ENCODE measurements at regions not wholly inside any gene's neighbourhood (a gene's known extent, or its start where the extent isn't known, plus 50 kb on each side); places are given as distances from the start of the nearest gene placed in this dataset.
"Not testable (repeated sequence)": the region's sequence is repeated elsewhere in the genome, so short reads cannot be mapped to it uniquely, and the experiment has no call there.

- DNase-seq, result no peak
Measured at GRCh38 chr5:98206566-98206965, 566.9 kb upstream of the RGMB start.

GRCh38 chr5:98209418-98209817, 564.0 kb upstream of the RGMB start:
- no peak for DNase-seq

DNA sequence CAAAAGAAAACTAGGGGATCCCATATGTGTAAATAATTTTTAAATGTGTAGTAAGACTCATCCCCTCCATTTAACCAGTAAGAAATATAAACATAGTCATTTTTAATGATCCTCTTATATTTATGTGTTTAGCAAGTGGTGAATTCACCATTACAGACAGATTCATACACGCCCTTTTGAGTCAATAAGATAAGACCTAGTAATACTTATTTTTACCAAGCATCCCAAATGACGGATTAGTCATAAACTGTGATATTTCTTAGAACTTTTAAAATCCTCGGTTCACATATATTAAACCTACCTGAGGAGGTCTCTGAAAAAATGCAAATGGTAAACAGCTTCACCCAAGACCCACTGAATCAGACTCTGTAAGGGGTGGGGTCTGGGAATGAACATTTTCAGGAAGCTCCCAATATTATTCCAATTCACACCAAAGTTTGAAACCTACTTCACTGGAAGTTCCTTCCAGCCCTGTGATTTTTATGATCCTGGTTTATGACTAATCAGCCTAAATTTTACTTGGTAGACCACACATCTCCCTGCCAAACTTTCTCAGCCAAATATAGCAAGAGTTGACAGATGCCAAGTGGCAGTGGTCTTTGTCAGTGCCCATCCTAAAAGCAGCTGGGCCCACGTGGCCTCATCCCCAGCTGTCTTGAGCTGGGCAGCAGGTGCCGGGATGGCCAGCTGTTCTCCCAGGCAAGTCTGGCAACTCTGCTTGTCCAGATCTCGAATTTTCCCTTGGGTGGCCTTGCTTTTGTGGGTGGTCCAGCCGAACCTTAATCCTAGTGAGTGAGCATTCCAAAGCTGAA, 559.0 kb upstream of the RGMB start:
- no peak for DNase-seq

GRCh38 chr5:98217138-98217537, 556.3 kb upstream of the RGMB start:
- no peak for DNase-seq

DNA sequence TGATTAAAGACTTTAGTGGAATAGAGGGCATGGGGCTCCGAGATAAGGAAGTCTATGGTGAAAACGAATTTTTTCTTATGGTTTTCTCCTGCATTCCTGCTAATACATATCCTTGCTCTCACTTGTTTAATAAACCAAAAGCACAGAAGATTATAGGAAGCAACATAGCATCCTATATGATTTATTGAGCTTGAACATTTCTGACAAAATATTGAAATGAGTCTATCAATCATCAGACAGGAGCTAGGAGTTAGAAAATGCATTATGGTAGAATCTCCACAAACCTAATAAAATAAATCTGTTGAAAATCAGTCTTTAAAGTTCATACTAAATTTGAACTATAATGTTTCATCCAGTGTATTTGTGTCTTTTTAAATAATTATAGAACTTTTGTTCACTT, 554.6 kb upstream of the RGMB start:
- no peak for DNase-seq

- DNase-seq, result no peak
Measured at GRCh38 chr5:98227489-98227888, 546.0 kb upstream of the RGMB start.

DNA sequence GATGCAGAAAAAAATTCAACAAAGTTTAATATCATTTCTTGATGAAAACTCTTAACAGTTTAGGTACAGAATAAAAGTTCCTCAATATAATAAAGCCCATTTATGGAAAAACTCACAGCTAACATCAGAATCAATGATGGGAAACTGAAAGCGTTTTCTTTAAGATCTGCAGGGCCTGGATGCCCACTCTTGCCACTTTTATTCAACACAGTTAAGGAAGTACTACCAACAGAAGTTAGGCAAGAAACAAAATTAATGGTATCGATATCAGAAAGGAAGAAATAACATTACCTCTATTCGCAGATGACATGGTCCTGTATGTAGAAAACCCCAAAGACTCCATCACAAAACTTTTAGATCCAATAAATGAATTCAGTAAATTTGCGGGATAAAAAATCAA, 542.4 kb upstream of the RGMB start:
- no peak for DNase-seq

GRCh38 chr5:98237794-98238193, 535.7 kb upstream of the RGMB start:
- not testable (repeated sequence) for DNase-seq

GRCh38 chr5:98243972-98244371, 529.5 kb upstream of the RGMB start:
- no peak for DNase-seq

DNA sequence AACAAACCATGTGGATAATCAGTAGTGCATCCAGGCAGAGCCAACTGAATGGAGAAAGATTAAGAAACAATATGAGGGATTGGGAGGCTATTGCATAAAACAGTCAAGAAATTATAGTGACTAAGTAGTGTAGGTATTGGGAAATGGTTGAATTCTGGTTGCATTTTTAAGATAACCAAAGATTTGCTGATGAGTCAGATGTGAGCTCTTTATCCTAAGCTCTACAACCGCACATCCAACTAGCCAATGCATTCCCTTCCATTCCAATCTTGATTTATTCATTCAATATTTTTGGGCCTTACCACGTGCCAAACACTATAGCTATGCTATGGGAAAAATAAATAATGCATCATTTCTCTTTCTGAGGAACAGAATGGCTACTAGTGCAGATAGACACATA, 524.5 kb upstream of the RGMB start:
- no peak for DNase-seq

GRCh38 chr5:98258939-98259338, 514.5 kb upstream of the RGMB start:
- no peak for DNase-seq

DNA sequence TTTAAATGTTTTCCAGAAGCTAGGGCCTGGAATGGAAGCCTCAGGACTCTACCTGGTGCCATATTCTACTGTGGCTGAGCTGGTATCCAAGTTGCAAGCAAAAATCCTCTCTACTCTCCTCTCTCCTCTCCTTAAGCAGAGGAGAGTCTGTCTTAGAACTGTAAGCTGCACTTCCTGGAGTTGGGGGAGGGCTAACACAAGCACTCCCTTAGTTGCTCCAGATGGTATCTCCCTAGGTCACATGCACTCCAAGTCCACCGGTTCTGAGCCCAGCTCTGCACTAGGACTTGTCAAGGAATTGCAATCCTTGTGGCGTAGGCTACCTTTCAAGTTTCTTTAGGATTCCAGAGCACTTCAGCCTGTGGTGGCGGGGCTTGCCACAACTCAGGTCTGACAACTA, 513.9 kb upstream of the RGMB start:
- DNase-seq, result no peak

DNA sequence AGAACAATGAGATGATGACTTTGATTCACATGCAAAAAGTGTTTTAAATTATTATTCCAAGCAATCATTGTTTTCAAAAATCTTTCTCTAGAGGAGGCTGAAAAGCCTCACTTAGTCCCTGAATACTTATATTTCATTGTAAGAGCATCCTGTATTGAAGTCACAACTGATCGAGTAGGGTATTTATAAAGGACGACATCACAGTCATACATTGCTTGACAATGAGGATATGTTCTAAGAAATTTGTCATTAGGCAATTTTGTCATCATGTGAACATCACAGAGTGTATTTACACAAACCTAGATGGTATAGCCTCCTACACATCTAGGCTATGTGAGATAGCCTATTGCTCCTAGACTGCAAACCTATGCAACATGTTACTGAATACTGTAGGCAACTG, 510.4 kb upstream of the RGMB start:
- DNase-seq, result no peak

- DNase-seq, result no peak
Measured at GRCh38 chr5:98268162-98268860, 505.2 kb upstream of the RGMB start.

DNA sequence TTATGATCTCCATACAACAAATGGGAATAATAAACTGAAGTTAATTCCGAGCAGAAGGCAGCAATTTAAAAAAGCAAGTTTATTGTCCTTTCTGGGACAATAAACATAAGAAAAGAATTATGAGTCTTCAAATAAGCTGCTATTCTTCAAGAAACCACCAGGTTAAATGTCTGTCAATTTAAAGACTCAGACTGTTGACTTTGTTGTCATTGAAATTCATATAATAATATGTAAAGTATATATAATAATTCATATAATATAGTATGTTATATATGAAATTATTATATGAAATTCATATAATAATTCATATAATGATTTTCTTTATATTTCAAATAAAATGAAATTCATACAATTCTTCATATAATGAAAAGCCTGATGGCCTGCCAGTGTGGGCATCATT, 497.5 kb upstream of the RGMB start:
- no peak for DNase-seq

GRCh38 chr5:98282521-98282920, 490.9 kb upstream of the RGMB start:
- no peak for DNase-seq

DNA sequence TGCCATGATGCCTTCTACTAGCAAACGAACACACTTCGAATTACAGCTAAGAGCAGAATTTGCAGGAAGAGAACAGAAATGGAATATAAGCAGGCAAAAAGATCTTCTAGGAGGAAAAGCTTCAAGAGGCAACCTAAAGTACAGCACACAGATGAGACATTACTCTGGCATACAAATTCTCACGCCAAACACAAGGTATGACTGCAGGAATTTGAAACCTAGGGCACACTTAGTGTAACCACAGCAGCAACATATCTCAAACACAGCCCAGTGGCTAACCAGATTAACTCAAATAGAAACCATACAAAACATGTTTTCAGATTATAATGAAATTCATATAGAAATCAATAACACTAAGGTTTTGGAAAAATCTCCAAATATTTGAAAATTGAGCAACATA, 481.0 kb upstream of the RGMB start:
- no peak for DNase-seq

DNA sequence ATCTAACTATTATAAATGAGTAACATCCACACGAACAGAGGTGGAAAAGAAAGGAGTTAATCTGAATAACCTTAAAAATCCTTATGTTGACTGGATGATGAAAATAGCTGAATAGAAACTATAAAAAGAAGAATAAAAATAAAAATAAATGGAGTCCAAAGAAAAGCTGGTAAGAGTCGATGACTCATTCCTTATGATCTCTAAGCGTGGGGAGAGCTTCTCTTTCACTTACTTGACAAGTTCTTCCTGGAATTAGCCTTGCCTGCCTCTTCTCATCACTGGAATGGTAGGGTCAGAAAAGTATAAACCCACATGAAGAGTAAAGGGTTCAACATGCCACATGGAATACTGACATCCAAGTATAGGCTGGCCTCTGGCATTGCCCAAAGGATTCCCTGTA, 477.0 kb upstream of the RGMB start:
- no peak for DNase-seq

DNA sequence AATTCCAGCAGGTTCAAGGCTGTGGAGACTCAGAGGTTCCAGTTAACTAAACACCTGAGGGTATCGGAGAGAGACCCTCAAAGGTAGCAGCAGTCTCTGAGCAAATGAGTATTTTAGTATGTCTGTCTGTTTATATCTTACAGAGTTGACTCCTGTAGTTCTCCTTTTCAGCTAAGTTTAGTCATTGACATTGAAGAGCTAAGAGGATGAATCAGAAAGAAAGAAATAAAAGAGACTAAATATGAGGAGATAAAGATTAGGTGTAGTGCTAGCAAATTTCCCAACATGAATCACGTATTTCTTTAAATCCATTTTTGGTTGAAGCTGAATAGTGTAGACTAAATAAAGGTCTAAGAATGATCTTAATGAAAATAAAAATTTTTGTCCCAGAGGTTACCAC, 474.0 kb upstream of the RGMB start:
- no peak for DNase-seq

DNA sequence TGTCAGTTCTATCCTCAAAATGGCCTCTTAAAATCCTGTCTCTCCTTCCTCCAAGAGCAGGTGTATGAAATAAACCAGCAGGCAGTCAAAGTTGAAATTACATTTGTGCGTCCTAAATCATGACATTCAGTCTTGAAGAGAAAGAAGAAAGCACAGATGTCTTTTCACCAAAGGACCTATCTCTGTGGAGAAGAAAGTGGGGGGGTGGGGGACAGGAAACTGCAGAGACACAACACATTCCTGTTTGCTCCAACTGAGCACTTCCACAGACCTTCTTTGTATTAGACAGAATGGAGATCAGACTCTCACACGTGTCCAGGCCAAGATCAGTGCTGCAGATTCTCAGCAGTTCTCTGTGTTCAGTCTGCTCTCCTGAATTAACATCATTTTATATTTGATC, 471.9 kb upstream of the RGMB start:
- DNase-seq, result no peak

DNA sequence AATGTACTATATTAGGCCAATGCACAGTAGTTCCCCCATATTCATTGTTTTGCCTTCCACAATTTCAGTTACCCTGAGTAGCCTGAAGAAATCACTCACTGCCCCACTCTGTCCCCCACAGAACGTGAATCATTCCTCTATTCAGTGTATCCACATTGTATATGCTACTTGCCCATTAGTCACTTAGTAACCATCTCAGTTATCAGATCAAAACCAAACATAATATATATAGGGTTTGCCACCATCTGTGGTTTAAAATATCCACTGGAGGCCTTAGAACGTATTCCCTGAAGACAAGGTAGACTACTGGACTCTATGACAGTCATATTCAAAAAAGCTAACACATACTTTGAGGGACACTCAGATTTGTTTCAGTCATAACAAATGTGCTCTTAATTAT, 465.7 kb upstream of the RGMB start:
- no peak for DNase-seq

GRCh38 chr5:98308231-98308630, 465.2 kb upstream of the RGMB start:
- no peak for DNase-seq

- no peak for DNase-seq
Measured at GRCh38 chr5:98308960-98309359, 464.5 kb upstream of the RGMB start.

Data from left kidney (tissue), 1 donor.